CD4-positive, alpha-beta T cell (primary cell): ENCODE measurements at regions not wholly inside any gene's neighbourhood (a gene's known extent, or its start where the extent isn't known, plus 50 kb on each side); places are given as distances from the start of the nearest gene placed in this dataset.
"Not testable (repeated sequence)": the region's sequence is repeated elsewhere in the genome, so short reads cannot be mapped to it uniquely, and the experiment has no call there.

Experiments used
- ATAC-seq: fragments of 200-7000 bp; cut with Tn5 transposase; one replicate; pipeline ENCODE4 v1.10.0; 2022; ENCODE audit warnings: mild to moderate bottlenecking; ENCODE audit not compliant: poor library complexity
- CTCF ChIA-PET: fragments of 350-600 bp; sonication (Branson Sonifier 250); formaldehyde crosslinking; loops from one replicate; lab custom pipeline; 2021; ENCODE audit warnings: antibody characterized with exemption, inconsistent platforms; lab: Charles Lee
- POLR2A ChIA-PET: fragments of 350-600 bp; sonication (Branson Sonifier 250); formaldehyde crosslinking; loops from one replicate; lab custom pipeline; 2021; ENCODE audit warnings: antibody characterized with exemption, inconsistent platforms; lab: Charles Lee
- DNase-seq, 14 experiments: peaks; one replicate each; pipeline ENCODE4 v3.0.0-alpha.2; 2013 to 2020; ENCODE audit warnings: mixed read lengths in 2 of 14
- H3K27ac ChIP-seq, 2 donors: one replicate each; pipeline versions ENCODE4 v1.5.1 to v1.7.0; 2013; ENCODE audit warnings: low read length in 2 of 2, low read depth in 1 of 2, mild to moderate bottlenecking in 1 of 2
- H3K27me3 ChIP-seq, 2 experiments: 1 replicate in 1 of 2; 2 replicates in 1 of 2; pipeline versions ENCODE4 v1.6.1 to v1.7.0; 2013; ENCODE audit warnings: low read length in 2 of 2, control low read depth in 1 of 2, mild to moderate bottlenecking in 1 of 2, moderate library complexity in 1 of 2; ENCODE audit not compliant: insufficient read depth in 2 of 2, control insufficient read depth in 1 of 2
- H3K36me3 ChIP-seq: one replicate; pipeline ENCODE4 v1.6.1; 2013; ENCODE audit warnings: low read length, control low read depth; ENCODE audit not compliant: insufficient read depth
- H3K4me1 ChIP-seq: one replicate; pipeline ENCODE4 v1.6.1; 2013; ENCODE audit warnings: low read length, control low read depth; ENCODE audit not compliant: insufficient read depth
- H3K4me3 ChIP-seq: one replicate; pipeline ENCODE4 v1.5.1; 2013; ENCODE audit warnings: mild to moderate bottlenecking, low read length, moderate library complexity
- H3K9me3 ChIP-seq, 2 experiments: 1 replicate in 1 of 2; 2 replicates in 1 of 2; pipeline versions ENCODE4 v1.6.1 to v1.7.0; 2013; ENCODE audit warnings: low read length in 2 of 2, mild to moderate bottlenecking in 2 of 2, control low read depth in 1 of 2, moderate library complexity in 1 of 2; ENCODE audit not compliant: control insufficient read depth in 1 of 2, insufficient read depth in 1 of 2
- H3K27ac Mint-ChIP-seq: one replicate; pipeline ENCODE4 v1.8.0; 2020; ENCODE audit warnings: mixed read lengths
- H3K27me3 Mint-ChIP-seq: one replicate; pipeline ENCODE4 v1.8.0; 2021; ENCODE audit warnings: mixed read lengths
- H3K36me3 Mint-ChIP-seq: one replicate; pipeline ENCODE4 v1.8.0; 2021; ENCODE audit warnings: low read depth, mixed read lengths
- H3K4me1 Mint-ChIP-seq: one replicate; pipeline ENCODE4 v1.8.0; 2021; ENCODE audit warnings: low read depth, mixed read lengths
- H3K4me3 Mint-ChIP-seq: one replicate; pipeline ENCODE4 v1.8.0; 2020; ENCODE audit warnings: mild to moderate bottlenecking, mixed read lengths
- H3K9me3 Mint-ChIP-seq: one replicate; pipeline ENCODE4 v1.8.0; 2020; ENCODE audit warnings: mixed read lengths
- CTCF ChIP-seq: fragments of 200-600 bp; IDR thresholded peaks from one replicate; pipeline ENCODE4 v1.8.0; 2022; ENCODE audit warnings: antibody characterized with exemption, mild to moderate bottlenecking
- intact Hi-C, 2 experiments: fragments of 100-400 bp; cut with DNase I in 1 of 2; cut with micrococcal nuclease in 1 of 2; formaldehyde crosslinking; loops; one replicate each; pipeline versions ENCODE4 v1.15.1 to v1.9.0; 2023 to 2025; cut with DNase I, micrococcal nuclease

GRCh38 chr5:154640213-154640831 is 114.9 kb upstream of the LARP1 start:
- H3K27ac Mint-ChIP-seq, H3K4me3 Mint-ChIP-seq, H3K4me3 ChIP-seq, H3K27ac ChIP-seq, ATAC-seq, POLR2A ChIA-PET, H3K9me3 ChIP-seq, H3K36me3 ChIP-seq, H3K27me3 ChIP-seq, H3K4me1 Mint-ChIP-seq, H3K36me3 Mint-ChIP-seq, H3K4me1 ChIP-seq: not testable (repeated sequence)
- peak in 1 of 14 experiments; percentile 23 for DNase-seq
- Mint-ChIP-seq H3K27me3 (peaks cover 11% of the 10 kb centered on the region), H3K9me3 (peaks cover 10% of the 10 kb centered on the region)
- CTCF ChIA-PET: interaction anchor here (0.8 kb wide), 1 partner anchor 174 kb away, joined by 4 read pairs; no protein-coding TSS in a partner anchor
- TF ChIP-seq CTCF: peak; percentile 26
- intact Hi-C loops: loop anchor here (5.0 to 10.0 kb wide), 4 partner anchors 166 to 668 kb away; partner anchors contain the start of gene HAND1 (in 1 of the 2)

GRCh38 chr5:154636786-154637185 is 118.4 kb upstream of the LARP1 start:
- H3K27me3 Mint-ChIP-seq: peaks cover 18% of the 10 kb centered on the region
- POLR2A ChIA-PET, H3K27ac ChIP-seq, H3K4me1 Mint-ChIP-seq, DNase-seq, H3K36me3 ChIP-seq, H3K36me3 Mint-ChIP-seq, H3K4me1 ChIP-seq, CTCF ChIA-PET, H3K9me3 ChIP-seq, H3K4me3 Mint-ChIP-seq, ATAC-seq, H3K4me3 ChIP-seq, H3K27ac Mint-ChIP-seq, H3K9me3 Mint-ChIP-seq, H3K27me3 ChIP-seq: not testable (repeated sequence)
- intact Hi-C loops: loop anchor here in 1 of 2 experiments (10.0 kb wide), 1 partner anchor 662 kb away; no protein-coding TSS in a partner anchor

GRCh38 chr5:154636271-154636670 is 118.9 kb upstream of the LARP1 start:
- H3K4me3 ChIP-seq, H3K4me1 Mint-ChIP-seq, ATAC-seq, CTCF ChIA-PET, H3K27ac Mint-ChIP-seq, H3K36me3 Mint-ChIP-seq, H3K4me3 Mint-ChIP-seq, H3K36me3 ChIP-seq, H3K9me3 ChIP-seq, H3K9me3 Mint-ChIP-seq, H3K27ac ChIP-seq, DNase-seq, POLR2A ChIA-PET, H3K4me1 ChIP-seq, H3K27me3 ChIP-seq: not testable (repeated sequence)
- intact Hi-C loops: loop anchor here in 1 of 2 experiments (10.0 kb wide), 1 partner anchor 661 kb away; no protein-coding TSS in a partner anchor
- H3K27me3 Mint-ChIP-seq: peaks cover 15% of the 10 kb centered on the region

- H3K4me3 Mint-ChIP-seq, H3K4me1 ChIP-seq, H3K27me3 ChIP-seq, H3K4me1 Mint-ChIP-seq, CTCF ChIA-PET, H3K27ac ChIP-seq, H3K27ac Mint-ChIP-seq, POLR2A ChIA-PET, ATAC-seq, H3K36me3 Mint-ChIP-seq, H3K36me3 ChIP-seq, H3K27me3 Mint-ChIP-seq, DNase-seq, H3K9me3 ChIP-seq, H3K4me3 ChIP-seq, H3K9me3 Mint-ChIP-seq: not testable (repeated sequence)
- intact Hi-C loops: loop anchor here in 1 of 2 experiments (10.0 kb wide), 1 partner anchor 659 kb away; no protein-coding TSS in a partner anchor
Observed at GRCh38 chr5:154633744-154634143, 121.4 kb upstream of the LARP1 start.
